ENCODE measurements at regions not wholly inside any gene's neighbourhood (a gene's known extent, or its start where the extent isn't known, plus 50 kb on each side); places are given as distances from the start of the nearest gene placed in this dataset.
"Not testable (repeated sequence)": the region's sequence is repeated elsewhere in the genome, so short reads cannot be mapped to it uniquely, and the experiment has no call there.

DNA sequence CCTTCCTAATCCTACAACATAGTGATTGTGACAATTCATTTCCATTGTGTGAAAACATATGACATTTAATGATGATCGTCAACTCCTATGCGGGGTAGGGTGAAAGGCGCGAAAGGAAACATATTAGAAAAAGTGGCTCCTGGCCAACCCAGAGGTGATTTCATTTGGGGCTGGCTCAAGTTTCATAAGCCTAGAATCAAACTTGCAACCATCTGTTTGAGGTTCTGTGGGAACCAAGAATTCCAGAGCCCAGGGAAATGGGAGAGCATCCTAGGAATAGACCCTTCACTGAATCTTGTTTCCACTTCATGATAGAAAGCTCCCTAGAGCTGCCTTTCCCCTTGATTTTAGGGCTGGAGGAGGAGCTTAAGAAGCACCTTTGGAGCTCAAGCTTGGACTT lies 101.3 kb upstream of the EGFL6 start:
- Mint-ChIP-seq H3K36me3 (ENCODE audit: low read depth) (no peaks in the 10 kb centered on the region), H3K9me3 (peaks cover 3% of the 10 kb centered on the region), H3K4me3 (no peak overlapping the region), H3K4me1 (ENCODE audit: low read depth) (peaks cover 7% of the 10 kb centered on the region), H3K27me3 (peaks cover 71% of the 10 kb centered on the region), H3K27ac (no peak overlapping the region)
- DNase-seq, result no peak

GRCh38 chrX:13467243-13467642 lies 102.2 kb upstream of the EGFL6 start:
- Mint-ChIP-seq H3K9me3 (peaks cover 8% of the 10 kb centered on the region), H3K27ac (no peak overlapping the region), H3K4me3 (no peak overlapping the region), H3K36me3 (ENCODE audit: low read depth) (no peaks in the 10 kb centered on the region), H3K4me1 (ENCODE audit: low read depth) (peaks cover 4% of the 10 kb centered on the region), H3K27me3 (peaks cover 76% of the 10 kb centered on the region)
- DNase-seq, result no peak

DNA sequence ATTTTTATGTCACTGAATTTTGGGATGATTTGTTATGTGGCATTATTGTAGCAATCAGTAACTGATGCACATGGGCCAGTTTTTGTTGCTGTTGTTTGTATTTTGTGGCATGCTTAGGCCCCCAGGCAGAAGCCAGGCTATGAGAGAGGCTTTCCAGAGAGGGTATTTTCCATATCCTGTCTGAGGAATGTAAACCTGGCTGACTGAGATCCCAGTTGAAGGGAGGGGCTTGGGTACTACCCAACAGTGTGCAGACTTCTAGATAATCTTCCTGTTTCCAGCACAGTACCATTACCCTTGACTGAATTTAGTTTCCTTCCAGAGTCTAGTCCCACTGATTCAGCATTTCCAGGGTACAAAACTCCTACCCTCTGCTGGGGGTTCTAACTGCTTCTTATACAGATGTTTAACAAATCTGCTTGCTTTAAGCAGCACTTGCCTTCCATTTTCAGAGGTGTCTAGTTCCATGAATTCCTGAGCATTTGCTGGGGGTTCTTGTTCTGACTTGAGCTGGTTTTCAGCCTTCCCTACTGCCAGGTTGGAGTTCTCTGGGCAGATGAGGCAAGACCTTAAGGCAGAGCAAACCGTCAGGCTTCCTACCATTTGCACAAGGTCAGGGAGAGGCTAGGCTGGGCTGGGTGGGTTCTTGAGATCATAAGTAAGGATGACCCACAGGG lies 104.7 kb upstream of the EGFL6 start:
- Mint-ChIP-seq H3K4me3 (no peak overlapping the region), H3K9me3 (peaks cover 8% of the 10 kb centered on the region), H3K36me3 (ENCODE audit: low read depth) (no peaks in the 10 kb centered on the region), H3K27ac (no peak overlapping the region), H3K27me3 (peaks cover 76% of the 10 kb centered on the region), H3K4me1 (ENCODE audit: low read depth) (no peaks in the 10 kb centered on the region)
- DNase-seq, result no peak

DNA sequence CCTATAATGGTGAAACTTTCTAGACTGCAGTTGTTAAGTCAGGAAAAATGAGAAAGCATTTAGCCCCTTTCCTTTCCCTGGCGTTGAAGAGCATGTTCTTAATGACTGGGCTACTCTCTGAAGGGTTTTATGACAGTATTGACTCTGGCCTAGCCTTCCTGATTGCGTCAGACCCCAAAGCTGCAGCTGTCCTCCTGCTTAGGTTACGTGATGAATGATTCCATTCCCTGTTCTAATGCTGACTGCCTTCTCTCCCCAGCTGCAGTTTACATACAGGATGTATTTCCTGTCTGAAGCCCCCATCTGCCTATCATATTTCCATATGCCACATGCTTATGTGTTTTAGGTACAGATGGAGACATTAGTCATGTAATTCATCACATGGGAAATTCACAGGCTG lies 105.8 kb upstream of the EGFL6 start:
- no peak for DNase-seq
- no peaks in the 10 kb centered on the region for H3K36me3 Mint-ChIP-seq (ENCODE audit: low read depth)
- H3K4me3 Mint-ChIP-seq, result no peak overlapping the region
- H3K4me1 Mint-ChIP-seq (ENCODE audit: low read depth), result no peaks in the 10 kb centered on the region
- H3K27me3 Mint-ChIP-seq, result peaks cover 76% of the 10 kb centered on the region
- H3K9me3 Mint-ChIP-seq, result peaks cover 7% of the 10 kb centered on the region
- no peak overlapping the region for H3K27ac Mint-ChIP-seq

- H3K27me3 Mint-ChIP-seq, result peaks cover 55% of the 10 kb centered on the region
- no peak for DNase-seq
- no peak overlapping the region for H3K4me3 Mint-ChIP-seq
- no peaks in the 10 kb centered on the region for H3K36me3 Mint-ChIP-seq (ENCODE audit: low read depth)
- H3K4me1 Mint-ChIP-seq (ENCODE audit: low read depth), result no peaks in the 10 kb centered on the region
- H3K9me3 Mint-ChIP-seq, result no peaks in the 10 kb centered on the region
- H3K27ac Mint-ChIP-seq, result no peak overlapping the region
Observed at GRCh38 chrX:13452283-13452682, 117.1 kb upstream of the EGFL6 start.

DNA sequence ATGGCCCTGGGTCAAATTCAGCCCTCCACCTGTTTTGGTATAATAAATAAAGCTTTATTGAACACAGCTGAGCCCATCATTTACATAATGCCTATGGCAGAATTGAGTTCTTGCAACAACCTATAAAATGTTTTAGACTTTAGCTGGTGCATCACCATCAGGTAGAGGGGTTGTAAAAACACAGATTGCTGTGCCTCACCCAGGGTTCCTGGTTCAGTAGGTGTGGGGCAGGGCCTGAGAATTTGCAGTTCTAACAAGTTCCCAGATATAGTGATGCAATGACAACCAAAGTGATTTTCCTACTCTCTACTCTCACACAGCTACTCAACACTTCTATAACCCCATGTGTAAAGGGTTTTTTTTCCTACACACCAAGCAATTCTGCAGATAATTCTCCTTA lies 120.0 kb upstream of the EGFL6 start:
- no peak overlapping the region for H3K4me3 Mint-ChIP-seq
- H3K27me3 Mint-ChIP-seq, result peaks cover 67% of the 10 kb centered on the region
- peaks cover 6% of the 10 kb centered on the region for H3K9me3 Mint-ChIP-seq
- no peaks in the 10 kb centered on the region for H3K4me1 Mint-ChIP-seq (ENCODE audit: low read depth)
- no peaks in the 10 kb centered on the region for H3K36me3 Mint-ChIP-seq (ENCODE audit: low read depth)
- no peak for DNase-seq
- no peak overlapping the region for H3K27ac Mint-ChIP-seq

DNA sequence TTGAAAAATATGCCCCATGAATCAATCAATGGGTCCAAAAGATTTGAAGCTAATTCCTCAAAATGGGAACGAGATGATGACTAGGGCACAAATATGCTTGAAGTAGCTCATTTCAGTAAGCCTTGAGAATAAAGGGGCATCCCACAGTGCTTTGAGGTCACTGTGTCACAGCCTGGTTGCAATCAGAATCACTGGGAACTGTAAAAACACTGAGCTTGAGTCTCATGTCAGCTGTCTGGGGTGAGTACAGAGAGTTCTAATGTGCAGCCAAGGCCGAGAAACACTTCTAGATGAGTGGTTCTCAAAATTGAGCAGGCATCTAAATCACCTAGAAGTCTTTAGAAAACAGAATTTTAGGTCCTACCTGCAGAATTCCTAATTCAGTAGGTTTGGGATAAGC lies 120.5 kb upstream of the EGFL6 start:
- Mint-ChIP-seq H3K4me3 (no peak overlapping the region), H3K9me3 (peaks cover 6% of the 10 kb centered on the region), H3K27me3 (peaks cover 69% of the 10 kb centered on the region), H3K4me1 (ENCODE audit: low read depth) (no peaks in the 10 kb centered on the region), H3K27ac (no peak overlapping the region), H3K36me3 (ENCODE audit: low read depth) (no peaks in the 10 kb centered on the region)
- DNase-seq, result no peak

GRCh38 chrX:13441608-13442007 lies 121.8 kb upstream of the ATXN3L start:
- DNase-seq; H3K36me3 Mint-ChIP-seq (ENCODE audit: low read depth); H3K4me3 Mint-ChIP-seq; H3K9me3 Mint-ChIP-seq; H3K27ac Mint-ChIP-seq; H3K4me1 Mint-ChIP-seq (ENCODE audit: low read depth): not testable (repeated sequence)
- peaks cover 73% of the 10 kb centered on the region for H3K27me3 Mint-ChIP-seq

- Mint-ChIP-seq H3K4me3 (no peak overlapping the region), H3K4me1 (ENCODE audit: low read depth) (no peaks in the 10 kb centered on the region), H3K9me3 (peaks cover 6% of the 10 kb centered on the region), H3K27ac (no peak overlapping the region), H3K36me3 (ENCODE audit: low read depth) (no peaks in the 10 kb centered on the region), H3K27me3 (peaks cover 74% of the 10 kb centered on the region)
- no peak for DNase-seq
Observed at GRCh38 chrX:13440176-13440575, 120.3 kb upstream of the ATXN3L start.

DNA sequence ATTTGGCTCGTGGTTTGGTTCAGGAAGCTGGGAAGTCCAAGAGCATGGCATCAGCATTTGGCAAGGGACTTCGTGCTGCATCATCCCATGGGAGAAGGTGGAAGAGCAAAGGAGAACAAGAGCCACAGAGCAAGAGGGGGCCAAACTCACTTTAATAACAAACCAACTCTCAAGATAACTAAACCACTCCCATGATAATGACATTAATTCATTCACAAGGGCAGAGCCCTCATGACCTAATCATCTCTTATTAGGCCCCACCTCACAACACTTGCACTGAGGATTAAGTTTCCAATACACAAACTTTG lies 113.4 kb upstream of the ATXN3L start:
- H3K36me3 Mint-ChIP-seq (ENCODE audit: low read depth), result no peaks in the 10 kb centered on the region
- no peak for DNase-seq
- no peak overlapping the region for H3K4me3 Mint-ChIP-seq
- no peak overlapping the region for H3K27ac Mint-ChIP-seq
- H3K27me3 Mint-ChIP-seq, result peaks cover 60% of the 10 kb centered on the region
- no peaks in the 10 kb centered on the region for H3K9me3 Mint-ChIP-seq
- H3K4me1 Mint-ChIP-seq (ENCODE audit: low read depth), result peaks cover 7% of the 10 kb centered on the region

- no peak for DNase-seq
- Mint-ChIP-seq H3K4me3 (no peak overlapping the region), H3K4me1 (ENCODE audit: low read depth) (peaks cover 12% of the 10 kb centered on the region), H3K36me3 (ENCODE audit: low read depth) (no peaks in the 10 kb centered on the region), H3K27me3 (peaks cover 60% of the 10 kb centered on the region), H3K9me3 (no peaks in the 10 kb centered on the region), H3K27ac (no peak overlapping the region)
Observed at GRCh38 chrX:13432414-13433297, 112.8 kb upstream of the ATXN3L start.

DNA sequence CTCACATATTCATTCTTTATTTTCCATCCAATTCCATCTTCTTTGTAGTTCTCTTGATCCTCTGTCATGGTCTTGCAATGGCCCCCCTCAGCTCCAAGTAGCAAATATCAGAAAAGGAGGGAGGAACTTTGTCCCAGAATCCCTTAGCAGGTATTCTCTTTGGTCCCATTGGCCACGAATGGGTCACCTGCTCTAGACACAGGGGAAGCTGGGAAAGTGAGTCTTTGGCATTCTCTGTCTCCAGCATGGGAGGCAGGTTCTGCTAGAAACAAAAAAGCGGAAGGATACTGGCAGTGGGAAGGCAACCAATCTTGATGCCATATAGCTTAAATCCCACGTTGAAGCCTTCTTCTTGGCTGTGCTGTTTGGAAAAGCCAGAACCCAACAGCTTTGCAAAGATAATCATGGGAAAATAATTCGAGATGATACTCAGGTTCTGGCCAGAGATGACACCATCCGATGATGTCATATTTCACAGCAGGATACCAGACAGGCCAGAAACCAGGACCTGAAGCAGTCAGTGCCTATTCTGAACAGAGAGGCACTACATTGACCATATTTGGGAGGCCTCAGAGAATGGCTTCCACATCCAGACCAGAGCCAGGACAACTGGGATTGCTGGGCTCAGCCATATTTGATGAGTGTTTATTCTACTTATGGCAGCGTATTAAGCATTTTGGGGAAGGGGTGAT lies 110.4 kb upstream of the ATXN3L start:
- H3K4me3 Mint-ChIP-seq, result no peak overlapping the region
- H3K4me1 Mint-ChIP-seq (ENCODE audit: low read depth), result peaks cover 12% of the 10 kb centered on the region
- H3K27ac Mint-ChIP-seq, result no peak overlapping the region
- peaks cover 43% of the 10 kb centered on the region for H3K27me3 Mint-ChIP-seq
- no peak for DNase-seq
- H3K36me3 Mint-ChIP-seq (ENCODE audit: low read depth), result no peaks in the 10 kb centered on the region
- no peaks in the 10 kb centered on the region for H3K9me3 Mint-ChIP-seq

DNA sequence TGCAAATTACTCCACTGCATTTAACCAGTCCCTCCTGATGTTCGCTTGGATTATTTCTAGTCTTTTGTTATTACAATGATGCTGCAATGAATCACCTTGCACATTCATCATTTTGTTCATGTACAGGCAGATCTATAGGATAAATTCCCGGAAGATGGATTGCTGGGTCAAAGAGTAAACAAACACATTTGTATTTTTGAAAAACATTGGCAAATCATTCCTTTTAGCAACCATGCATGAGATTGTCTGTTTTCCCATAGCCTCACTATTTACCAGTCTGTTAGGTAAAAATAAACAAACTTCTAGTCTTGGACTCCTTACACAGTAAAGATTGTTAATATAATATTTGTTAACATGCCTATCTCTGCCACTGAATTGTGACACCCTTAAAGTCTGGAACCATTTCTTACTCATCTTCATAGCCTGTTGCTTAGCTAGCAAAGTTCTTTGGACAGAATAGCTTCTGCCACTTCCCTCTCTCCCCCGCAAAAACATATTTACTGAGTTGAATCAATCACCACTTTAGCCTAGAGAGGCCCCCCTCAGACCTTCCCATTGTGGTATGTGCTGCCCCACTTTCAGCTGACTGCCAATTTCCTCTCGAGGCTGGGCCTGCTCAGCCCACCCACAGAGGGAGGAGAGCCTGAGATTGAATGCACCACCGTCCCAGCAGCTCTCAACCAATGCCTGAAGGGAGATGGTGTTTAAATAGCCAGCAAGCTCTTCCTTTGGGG lies 108.4 kb upstream of the ATXN3L start:
- Mint-ChIP-seq H3K4me1 (ENCODE audit: low read depth) (peaks cover 12% of the 10 kb centered on the region), H3K36me3 (ENCODE audit: low read depth) (no peaks in the 10 kb centered on the region), H3K27me3 (peaks cover 38% of the 10 kb centered on the region), H3K9me3 (no peaks in the 10 kb centered on the region), H3K27ac (no peak overlapping the region), H3K4me3 (no peak overlapping the region)
- DNase-seq, result no peak

GRCh38 chrX:13427441-13428052 lies 107.7 kb upstream of the ATXN3L start:
- Mint-ChIP-seq H3K4me1 (ENCODE audit: low read depth) (peaks cover 12% of the 10 kb centered on the region), H3K27me3 (peaks cover 39% of the 10 kb centered on the region), H3K27ac (no peak overlapping the region), H3K36me3 (ENCODE audit: low read depth) (no peaks in the 10 kb centered on the region), H3K9me3 (no peaks in the 10 kb centered on the region), H3K4me3 (no peak overlapping the region)
- DNase-seq, result no peak

Measured in activated T-cell treated with anti-CD3 and anti-CD28 coated beads, Interleukin-2, amount 50 U/mL, for 24 hours (primary cell).